NCI-H524 (cell line): ENCODE measurements at regions not wholly inside any gene's neighbourhood (a gene's known extent, or its start where the extent isn't known, plus 50 kb on each side); places are given as distances from the start of the nearest gene placed in this dataset.
"Not testable (repeated sequence)": the region's sequence is repeated elsewhere in the genome, so short reads cannot be mapped to it uniquely, and the experiment has no call there.

Experiments
- DNase-seq, 2 experiments: peaks; one replicate each; lab custom pipeline; 2025; lab: John Stamatoyannopoulos, UW

GRCh38 chr2:140178234-140178633 lies 1398.0 kb upstream of the NXPH2 start:
- DNase-seq, result no peak

GRCh38 chr2:140177086-140177485 lies 1396.9 kb upstream of the NXPH2 start:
- peak; percentile 8 to 91 for DNase-seq

GRCh38 chr2:140173790-140174189 lies 1393.6 kb upstream of the NXPH2 start:
- DNase-seq, result no peak

- DNase-seq, result no peak
Measured at GRCh38 chr2:140164449-140164848, 1384.3 kb upstream of the NXPH2 start.

- no peak for DNase-seq
Measured at GRCh38 chr2:140158259-140158658, 1378.1 kb upstream of the NXPH2 start.

GRCh38 chr2:140157816-140158215 lies 1377.6 kb upstream of the NXPH2 start:
- DNase-seq, result no peak

GRCh38 chr2:140154706-140155105 lies 1374.5 kb upstream of the NXPH2 start:
- no peak for DNase-seq

GRCh38 chr2:140154271-140154670 lies 1374.1 kb upstream of the NXPH2 start:
- DNase-seq, result no peak

- DNase-seq, result no peak
Measured at GRCh38 chr2:140144611-140145010, 1364.4 kb upstream of the NXPH2 start.

- DNase-seq, result no peak
Measured at GRCh38 chr2:140138736-140139135, 1358.5 kb upstream of the NXPH2 start.

GRCh38 chr2:140136861-140137260 lies 1356.7 kb upstream of the NXPH2 start:
- DNase-seq, result no peak

GRCh38 chr2:140136366-140136765 lies 1356.2 kb upstream of the NXPH2 start:
- DNase-seq, result peak in 1 of 2 experiments; percentile 63

GRCh38 chr2:140128909-140129308 lies 1348.7 kb upstream of the NXPH2 start:
- DNase-seq, result no peak

- no peak for DNase-seq
Measured at GRCh38 chr2:140122001-140122400, 1341.8 kb upstream of the NXPH2 start.

GRCh38 chr2:140117386-140117785 lies 1337.2 kb upstream of the NXPH2 start:
- DNase-seq, result peak; percentile 19 to 37

- no peak for DNase-seq
Measured at GRCh38 chr2:140108706-140109475, 1328.7 kb upstream of the NXPH2 start.

GRCh38 chr2:140091926-140092325 lies 1311.7 kb upstream of the NXPH2 start:
- DNase-seq, result no peak

GRCh38 chr2:140086964-140087363 lies 1306.8 kb upstream of the NXPH2 start:
- no peak for DNase-seq

GRCh38 chr2:140085674-140086073 lies 1305.5 kb upstream of the NXPH2 start:
- peak in 1 of 2 experiments; percentile 8 for DNase-seq

GRCh38 chr2:140079038-140079437 lies 1298.8 kb upstream of the NXPH2 start:
- DNase-seq, result no peak

- DNase-seq, result no peak
Measured at GRCh38 chr2:140076164-140076563, 1296.0 kb upstream of the NXPH2 start.

- DNase-seq, result not testable (repeated sequence)
Measured at GRCh38 chr2:140073763-140074162, 1293.6 kb upstream of the NXPH2 start.

- DNase-seq, result no peak
Measured at GRCh38 chr2:140067661-140068060, 1287.5 kb upstream of the NXPH2 start.

- no peak for DNase-seq
Measured at GRCh38 chr2:140064243-140064642, 1284.1 kb upstream of the NXPH2 start.
